22Rv1 (cell line): ENCODE measurements at regions not wholly inside any gene's neighbourhood (a gene's known extent, or its start where the extent isn't known, plus 50 kb on each side); places are given as distances from the start of the nearest gene placed in this dataset.

Experiments used
- CTCF ChIP-seq: fragments of 450-650 bp; IDR thresholded peaks from 2 replicates; pipeline ENCODE4 v1.5.1; 2017; ENCODE audit warnings: mild to moderate bottlenecking
- ZFX ChIP-seq: fragments of 450-650 bp; IDR thresholded peaks from 2 replicates; pipeline ENCODE4 v1.6.1; 2017; ENCODE audit warnings: antibody characterized with exemption, borderline replicate concordance

GRCh38 chr10:4566011-4566410 is 260.0 kb upstream of the AKR1E2 start:
- no peak for TF ChIP-seq CTCF
- TF ChIP-seq ZFX: no peak
